ENCODE measurements at regions not wholly inside any gene's neighbourhood (a gene's known extent, or its start where the extent isn't known, plus 50 kb on each side); places are given as distances from the start of the nearest gene placed in this dataset.
"Not testable (repeated sequence)": the region's sequence is repeated elsewhere in the genome, so short reads cannot be mapped to it uniquely, and the experiment has no call there.

DNA sequence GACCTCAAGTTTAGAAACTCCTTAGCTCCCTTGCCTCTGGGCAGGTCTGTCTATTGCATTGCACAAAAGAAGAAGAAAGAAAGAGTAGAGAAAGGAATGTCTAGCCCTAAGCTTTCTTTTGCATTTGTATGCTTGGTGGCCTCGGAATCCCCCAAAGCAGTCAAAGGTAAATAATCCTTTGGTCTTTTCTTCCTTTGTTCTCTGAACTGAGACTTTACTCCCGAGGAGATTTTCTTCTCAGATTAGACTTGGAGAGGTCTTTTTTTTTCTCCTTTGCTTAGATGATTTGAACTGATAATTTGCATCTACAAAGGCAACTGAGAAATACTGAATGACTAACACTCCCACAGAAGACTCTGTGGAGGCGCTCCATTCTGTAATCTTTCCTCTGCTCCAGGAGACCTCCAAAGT lies 93.2 kb downstream of the AKR1D1 start:
- peak; percentile 41 for DNase-seq (ENCODE audit: low spot score)

DNA sequence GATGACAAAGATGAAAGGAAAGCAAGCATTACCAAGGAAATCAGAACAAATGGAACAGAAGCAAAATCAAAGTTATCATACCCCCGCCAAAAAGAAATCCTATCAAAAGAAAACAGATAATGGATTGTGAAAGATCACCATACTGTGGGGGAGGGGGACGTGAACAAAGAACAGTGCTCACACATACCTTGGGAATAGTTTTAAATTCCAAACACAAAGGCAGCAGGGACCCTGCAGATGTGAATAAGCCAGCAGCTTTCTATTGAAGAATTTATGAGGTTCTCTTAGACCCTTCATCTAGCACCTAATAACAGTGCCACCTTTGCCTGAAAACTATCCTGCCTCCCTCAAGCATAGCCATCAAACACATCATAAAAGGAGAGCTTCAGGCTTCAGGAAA lies 94.0 kb downstream of the AKR1D1 start:
- peak; percentile 45 for DNase-seq (ENCODE audit: low spot score)

DNA sequence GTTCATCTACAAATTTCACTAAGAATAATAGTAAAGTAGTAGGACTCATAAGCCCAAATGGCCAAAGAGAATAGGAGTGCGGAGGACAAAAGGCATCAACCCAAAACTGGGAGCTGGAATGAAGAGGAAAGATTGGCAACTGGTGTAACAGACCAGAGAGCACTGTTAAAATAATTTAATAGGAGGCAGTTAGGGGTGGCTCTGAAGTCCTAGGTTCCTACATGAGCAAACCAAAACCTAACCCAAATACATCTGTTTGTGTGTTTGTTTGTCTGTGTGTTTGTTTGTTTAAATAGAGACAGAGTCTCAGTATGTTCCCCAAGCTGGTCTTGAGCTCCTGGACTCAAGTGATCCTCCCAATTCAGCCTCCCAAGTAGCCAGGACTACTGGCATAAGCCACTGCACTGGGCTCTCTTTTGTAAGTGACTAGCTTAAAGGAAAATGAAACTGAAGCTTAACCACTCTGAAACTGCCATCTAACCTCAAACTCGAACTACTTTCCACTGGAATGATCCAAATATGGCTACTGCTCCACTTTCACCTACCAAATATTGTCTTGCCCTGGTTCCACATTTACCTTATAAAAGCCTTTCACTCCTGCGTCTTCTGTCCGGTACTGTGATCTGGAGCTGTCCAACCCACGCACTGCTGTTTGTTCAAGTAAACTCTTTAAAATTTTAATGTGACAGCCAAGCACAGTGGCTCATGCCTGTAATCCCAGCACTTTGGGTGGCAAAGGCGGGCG lies 94.9 kb downstream of the AKR1D1 start:
- no peak for DNase-seq (ENCODE audit: low spot score)

DNA sequence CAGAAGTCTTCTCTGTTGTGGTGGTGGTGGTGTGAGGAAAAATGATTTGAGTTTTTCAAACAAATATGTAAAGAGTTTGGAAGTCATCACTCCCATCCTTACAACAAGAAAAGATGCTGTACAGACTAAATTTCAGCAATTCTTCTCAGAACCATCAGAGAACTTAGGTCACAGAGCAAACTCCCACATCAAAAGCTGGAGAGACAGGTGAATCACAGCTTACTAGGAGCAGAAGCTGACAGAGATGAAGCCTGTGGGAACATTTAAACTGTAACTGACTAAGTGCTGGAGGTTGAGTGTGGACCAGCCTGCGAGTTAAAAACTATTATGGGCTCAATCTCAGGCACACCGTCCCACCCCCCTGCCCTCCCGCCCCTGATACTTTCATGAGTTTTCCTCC lies 97.3 kb downstream of the AKR1D1 start:
- no peak for DNase-seq (ENCODE audit: low spot score)

DNA sequence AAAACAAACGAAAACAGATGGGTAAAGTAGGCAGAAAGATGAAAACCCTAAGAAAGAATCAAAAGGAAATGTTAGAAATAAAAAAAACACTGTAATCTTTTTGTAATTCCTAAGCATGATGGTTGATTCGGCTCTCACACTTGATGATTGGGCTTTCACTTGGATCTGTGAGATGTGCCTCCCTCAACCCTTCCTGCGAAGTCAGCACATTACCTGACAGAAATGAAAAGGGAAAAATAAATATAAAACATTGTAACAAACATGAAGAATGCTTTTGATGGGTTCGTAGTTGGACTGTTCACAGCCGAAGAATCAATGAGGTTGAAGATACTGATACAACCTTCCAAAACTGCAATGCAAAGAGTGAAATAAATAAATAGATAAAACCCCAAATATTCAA lies 99.8 kb downstream of the AKR1D1 start:
- DNase-seq (ENCODE audit: low spot score) = no peak

DNA sequence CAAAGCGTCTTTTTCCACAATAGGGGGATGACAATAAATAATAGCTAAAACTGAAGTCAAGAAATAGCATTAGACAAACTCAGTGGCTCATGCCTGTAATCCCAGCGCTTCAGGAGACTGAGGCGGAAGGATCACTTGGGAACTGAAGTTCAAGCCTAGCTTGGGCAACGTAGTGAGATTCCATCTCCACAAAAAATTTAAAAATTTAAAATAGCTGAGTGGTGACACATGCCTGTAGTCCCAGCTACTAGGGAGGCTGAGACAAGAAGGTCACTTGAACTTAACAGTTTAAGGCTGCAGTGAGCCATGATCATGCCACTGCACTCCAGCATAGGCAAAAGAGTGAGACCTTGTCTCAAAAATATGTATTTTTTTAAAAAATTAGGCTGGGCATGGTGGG lies 107.9 kb downstream of the AKR1D1 start:
- DNase-seq (ENCODE audit: low spot score) = no peak

DNA sequence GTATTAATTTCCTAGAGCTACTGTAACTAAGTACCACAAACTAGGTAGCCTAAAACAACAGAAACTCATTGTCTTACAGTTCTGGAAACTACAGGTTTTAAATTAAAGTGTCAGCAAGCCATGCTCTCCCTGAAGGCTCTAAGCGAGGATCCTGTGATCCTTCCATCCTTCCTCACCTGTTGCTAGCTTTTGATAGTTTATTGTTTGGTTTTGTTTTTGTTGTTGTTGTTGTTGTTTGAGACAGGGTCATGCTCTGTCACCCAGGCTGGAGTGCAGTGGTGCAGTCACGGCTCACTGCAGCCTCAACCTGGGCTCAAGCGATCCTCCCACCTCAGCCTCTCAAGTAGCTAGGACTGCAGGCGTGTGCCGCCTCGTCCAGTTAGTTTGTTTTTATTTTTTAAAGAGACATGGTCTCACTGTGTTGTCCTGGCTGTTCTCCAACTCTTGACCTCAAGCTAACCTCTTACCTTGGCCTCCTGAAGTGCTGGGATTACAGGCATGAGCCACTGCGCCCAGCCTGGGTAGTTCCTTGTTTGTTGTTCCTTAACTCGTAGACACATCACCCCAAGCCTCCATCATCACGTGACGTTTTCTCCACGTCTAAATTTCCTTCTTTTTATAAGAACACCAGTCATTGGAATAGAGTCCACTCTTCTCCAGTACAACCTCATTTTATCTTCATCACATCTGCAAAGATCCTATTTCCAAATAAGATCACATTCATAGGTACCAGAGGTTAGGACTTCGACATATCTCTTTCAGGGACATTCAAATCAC lies 109.1 kb downstream of the AKR1D1 start:
- no peak for DNase-seq (ENCODE audit: low spot score)

DNA sequence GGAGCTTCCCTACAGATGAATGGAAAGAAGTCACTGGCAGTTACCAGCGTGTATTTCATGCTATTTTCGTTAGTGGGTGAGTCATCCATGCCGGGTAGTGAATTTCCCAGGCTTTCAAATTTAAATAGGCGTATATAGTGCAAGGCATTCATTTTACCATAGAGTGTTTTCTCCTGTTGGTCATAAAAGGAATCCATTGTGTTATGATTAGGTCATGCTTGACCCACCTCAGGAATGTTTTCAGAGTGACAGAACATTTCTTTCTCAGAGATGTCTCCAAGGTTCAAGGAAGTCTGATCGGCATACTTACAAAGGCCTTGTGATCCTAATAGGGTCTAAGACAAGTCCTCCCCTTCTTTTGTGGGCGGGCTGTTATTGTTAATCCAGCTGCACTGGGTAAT lies 110.7 kb downstream of the AKR1D1 start:
- DNase-seq (ENCODE audit: low spot score) = peak; percentile 31

DNA sequence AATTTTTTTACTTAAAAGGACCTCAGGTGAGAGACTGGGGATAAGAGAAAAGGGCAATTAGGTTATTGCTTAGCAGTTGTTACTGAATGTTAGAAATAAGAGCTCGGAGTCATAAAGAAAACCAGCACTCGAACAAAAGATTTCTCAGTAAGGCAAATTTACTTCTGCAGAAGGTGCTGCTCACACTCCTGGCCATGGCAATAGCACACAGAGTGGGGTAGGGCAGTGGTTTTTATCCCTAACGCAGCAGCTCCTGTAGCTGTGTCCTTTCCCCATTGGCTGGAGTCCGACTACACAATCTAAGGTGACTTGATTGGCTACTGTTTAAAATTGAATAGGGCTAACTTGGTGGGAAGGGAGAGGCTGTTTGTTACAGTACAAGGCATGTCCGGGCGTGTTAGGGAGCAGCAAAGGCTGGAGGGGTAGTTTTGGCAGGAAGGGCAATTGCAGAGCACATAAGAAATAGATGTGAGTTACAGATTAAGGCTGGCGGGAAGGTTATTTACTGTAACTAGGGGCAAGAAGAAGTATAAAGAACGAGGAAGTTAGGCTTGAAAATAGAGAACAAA lies 112.1 kb downstream of the AKR1D1 start:
- DNase-seq (ENCODE audit: low spot score) = no peak

DNA sequence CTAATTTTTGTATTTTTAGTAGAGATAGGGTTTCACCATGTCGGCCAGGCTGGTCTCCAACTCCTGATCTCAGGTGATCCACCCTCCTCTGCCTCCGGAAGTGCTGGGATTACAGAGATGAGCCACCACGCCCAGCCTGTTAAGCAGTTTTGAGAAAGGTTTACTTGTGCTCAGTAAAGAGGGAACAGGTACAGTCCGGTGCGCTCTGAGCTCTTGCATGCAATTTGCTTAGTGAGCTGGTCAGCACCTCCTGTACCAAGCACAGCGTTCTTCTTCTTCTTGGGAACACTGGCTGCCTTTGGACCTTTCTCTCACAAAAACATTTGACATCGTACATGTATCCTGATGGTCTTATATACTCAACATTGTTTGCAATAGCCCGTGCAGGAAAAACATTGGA lies 118.3 kb downstream of the AKR1D1 start:
- no peak for DNase-seq (ENCODE audit: low spot score)

DNA sequence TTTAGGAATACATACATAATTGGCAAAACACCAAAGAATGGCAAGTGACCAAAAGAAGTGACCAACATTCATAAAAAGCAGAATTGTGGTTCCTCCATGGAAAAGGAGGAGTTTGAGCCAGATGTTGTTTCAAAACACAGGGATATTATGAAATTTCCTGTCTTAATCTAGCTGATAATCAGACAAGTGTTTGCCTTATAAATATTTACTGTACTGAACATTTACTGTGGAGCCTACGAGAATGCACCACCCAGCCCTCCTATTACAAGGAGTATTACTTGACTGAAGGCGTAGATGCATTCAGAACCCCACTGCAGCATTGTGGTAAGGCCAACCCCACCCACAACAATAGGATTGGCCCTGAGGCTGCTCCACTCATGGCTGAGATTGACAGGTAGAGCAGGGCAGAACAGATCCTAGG lies 118.9 kb downstream of the AKR1D1 start:
- peak; percentile 17 for DNase-seq (ENCODE audit: low spot score)

DNA sequence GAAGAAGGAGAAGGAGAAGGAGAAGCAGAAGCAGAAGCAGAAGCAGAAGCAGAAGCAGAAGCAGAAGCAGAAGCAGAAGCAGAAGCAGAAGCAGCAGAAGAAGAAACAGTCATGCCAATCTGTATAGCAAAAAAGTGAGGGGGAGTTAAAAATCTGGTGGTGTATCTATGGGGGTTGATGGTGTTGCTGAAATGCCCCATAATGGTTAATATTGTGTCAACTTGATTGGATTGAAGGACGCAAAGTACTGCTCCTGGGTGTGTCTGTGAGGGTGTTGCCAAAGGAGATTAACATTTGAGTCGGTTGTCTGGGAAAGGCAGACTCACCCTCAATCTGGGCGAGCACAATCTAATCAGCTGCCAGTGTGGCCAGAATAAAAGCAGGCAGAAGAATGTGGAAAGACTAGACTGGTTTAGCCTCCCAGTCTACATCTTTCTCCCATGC lies 120.3 kb downstream of the AKR1D1 start:
- not testable (repeated sequence) for DNase-seq (ENCODE audit: low spot score)

DNA sequence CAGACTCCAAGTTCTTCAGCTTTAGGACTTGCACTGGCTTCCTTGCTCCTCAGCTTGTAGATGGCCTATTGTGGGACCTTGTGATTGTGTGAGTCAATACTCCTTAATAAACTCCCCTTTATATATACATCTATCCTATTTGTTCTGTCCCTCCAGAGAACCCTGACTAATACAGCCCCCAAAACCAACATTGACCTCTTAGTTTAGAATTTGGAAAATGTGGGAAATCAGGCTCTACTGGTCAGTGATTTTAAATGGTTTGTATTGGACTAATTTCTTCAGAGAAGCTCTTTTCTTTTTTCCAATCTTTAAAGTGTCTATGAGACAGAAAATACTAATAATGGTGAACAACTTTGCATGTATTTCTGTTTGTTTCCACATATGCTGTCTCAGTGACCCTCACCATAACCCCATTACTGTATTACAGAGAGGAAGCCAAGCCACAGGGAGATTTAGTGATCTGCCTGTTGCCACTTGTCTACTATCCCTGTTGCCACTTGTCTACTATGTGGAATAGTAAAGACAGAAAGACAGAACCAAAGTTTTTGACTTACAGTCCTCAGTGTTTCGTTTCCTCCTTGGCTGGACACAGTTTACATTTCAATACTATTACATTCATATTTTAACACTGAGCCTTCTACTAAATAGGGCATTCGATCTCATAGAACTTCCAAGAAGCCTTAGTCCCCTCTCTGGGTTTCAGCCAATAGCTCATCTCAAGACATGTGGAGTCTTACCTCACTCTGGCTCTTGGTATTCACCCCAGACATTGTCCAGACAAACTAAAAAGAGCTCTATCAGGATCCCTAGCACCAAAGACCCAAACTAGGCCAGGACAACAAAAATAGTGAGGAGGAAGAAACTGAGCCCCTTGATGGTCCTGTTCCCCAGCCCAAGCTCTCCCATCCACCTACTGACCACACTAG lies 121.0 kb downstream of the AKR1D1 start:
- no peak for DNase-seq (ENCODE audit: low spot score)

DNA sequence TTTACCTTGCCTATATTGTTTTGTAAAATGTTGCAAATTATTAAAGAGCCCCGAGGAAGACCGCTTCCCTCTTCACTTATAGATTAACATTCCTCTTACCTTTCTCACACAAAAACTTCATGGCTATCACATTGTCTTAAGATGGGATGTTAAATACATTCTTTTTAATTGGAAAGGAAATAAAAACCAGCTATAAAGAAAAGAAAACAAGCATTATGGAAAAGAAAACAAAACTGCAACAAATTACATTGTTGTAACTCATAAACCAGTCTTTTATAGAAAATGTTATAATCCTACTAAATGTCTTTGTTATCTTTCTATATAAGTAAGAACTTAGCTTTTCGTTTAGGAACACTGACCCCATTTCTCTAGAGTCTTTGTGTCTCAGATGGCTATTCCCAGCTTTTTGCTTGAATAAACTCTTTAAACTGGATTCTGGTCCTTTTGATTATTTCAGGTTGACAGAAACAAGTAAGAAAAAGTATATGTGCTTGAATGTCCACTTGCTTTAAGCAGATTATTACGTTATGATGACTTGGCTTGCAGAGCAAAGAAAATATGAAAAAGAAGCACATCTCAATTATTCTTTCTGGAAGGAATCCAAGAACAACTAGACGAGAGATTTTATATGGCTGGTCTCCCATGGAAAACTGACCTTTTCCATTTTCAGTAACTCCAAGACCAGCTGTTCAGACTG lies 128.2 kb downstream of the AKR1D1 start:
- DNase-seq (ENCODE audit: low spot score) = no peak

DNA sequence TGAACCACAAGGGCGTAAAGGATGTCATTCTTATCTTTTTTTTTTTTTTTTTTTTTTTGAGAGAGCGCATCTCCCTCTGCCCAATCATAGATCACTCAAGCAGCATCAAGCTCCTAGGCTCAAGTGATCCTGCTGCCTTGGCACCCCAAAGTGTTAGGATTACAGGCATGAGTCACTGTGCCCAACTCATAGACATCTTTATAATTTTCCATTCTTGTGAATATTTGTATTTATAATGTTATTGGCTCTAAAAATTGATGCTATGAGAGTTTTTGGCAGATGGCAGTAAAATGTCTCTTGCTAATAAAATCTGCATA lies 128.7 kb downstream of the AKR1D1 start:
- no peak for DNase-seq (ENCODE audit: low spot score)

DNA sequence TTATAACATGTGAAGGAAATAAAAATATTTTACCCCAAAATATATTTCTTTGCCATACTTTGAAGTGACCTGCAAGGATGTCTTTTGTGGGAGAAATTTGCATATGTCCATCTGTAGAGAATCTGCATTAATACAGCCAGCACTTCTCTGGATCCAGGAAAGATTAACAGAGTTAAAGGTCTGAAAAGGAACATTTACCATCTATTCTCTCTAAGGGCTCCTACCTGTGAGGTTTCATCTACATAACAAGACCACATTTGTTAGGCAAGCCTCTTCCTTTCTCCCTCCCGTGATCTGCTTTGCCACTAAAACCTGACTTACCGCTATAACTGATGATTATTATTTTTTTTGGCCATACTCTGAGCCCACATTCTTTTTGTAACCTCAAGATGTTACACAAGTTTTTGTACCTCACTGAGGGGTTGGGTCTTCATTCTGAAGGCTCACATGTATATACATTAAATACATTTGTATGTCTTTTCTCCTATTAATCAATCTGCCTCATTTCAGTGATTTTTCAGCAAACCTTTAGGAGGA lies 129.4 kb downstream of the AKR1D1 start:
- DNase-seq (ENCODE audit: low spot score) = peak; percentile 15

DNA sequence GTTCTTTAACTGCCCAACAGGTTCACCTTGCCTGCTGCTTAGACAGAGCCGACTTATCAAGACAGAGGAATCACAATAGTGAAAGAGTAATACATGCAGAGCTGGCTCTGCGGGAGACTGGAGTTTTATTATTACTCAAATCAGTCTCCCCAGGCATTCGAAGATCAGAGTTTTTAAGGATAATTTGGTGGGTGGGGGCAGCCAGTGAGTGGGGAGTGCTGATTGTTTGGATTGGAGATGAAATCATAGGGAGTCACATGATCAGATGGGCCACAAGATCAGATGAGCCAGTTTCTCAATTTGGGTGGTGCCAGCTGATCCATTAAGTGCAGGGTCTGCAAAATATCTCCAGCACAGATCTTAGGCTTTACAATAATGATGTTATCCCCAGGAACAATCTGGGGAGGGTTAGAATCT lies 131.3 kb downstream of the AKR1D1 start:
- DNase-seq (ENCODE audit: low spot score) = peak; percentile 14

DNA sequence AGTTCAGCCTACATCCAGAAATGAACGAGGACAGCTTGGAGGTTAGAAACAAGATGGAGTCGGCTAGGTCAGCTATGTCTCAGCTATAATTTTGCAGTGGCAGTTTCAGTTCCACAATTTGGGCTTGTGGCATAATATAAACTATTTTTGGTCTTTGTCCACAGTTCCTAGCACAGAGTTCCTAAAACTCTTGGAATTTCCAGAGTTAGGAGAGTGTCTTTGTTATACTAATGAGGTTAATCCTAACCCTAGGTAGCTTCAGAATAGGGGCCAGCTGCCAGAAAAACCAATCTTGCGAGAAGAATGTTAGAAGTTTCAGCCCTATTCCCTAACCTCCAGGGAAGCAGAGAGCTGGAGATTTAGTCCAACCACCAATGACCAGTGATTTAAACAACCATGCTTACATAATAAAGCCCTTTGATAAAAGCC lies 131.9 kb downstream of the AKR1D1 start:
- peak; percentile 37 for DNase-seq (ENCODE audit: low spot score)

DNA sequence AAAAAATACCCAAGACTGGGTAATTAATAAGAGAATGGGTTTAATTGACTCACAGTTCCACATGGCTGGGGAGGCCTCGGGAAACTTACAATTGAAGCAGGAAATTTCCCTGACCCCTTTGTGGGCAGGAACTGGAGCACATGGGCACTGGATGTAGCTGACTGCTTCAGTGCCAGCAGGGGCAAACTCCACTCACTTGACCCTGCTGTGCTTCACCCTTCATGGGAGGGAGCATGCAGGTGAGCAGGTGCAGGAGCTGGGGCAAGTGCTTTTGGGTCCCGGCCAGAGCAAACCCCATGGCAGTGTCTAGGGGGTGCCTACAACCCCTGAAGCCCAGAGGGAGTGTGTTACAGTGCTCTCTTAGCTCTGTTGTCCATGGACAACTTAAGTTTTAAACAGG lies 132.6 kb downstream of the AKR1D1 start:
- no peak for DNase-seq (ENCODE audit: low spot score)

DNA sequence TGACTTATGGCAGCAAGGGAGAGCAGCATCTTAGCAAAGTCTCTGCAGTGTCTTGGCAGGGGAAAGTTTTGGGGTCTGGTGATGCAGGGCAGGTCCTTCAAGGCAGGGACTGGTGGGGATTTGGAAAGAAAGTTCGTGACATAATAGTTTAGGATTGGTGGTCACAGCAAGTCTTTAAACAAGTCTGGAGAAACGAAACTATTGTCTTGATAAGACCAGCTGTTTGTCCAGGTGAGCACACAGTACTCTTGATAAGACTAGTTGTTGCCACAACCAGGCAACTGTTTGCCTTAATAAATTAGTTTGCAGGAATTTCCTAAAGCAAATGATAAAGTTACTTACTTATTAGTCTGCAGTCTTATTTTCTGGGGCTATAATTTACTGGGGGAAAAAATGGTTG lies 136.1 kb downstream of the AKR1D1 start:
- no peak for DNase-seq (ENCODE audit: low spot score)

DNA sequence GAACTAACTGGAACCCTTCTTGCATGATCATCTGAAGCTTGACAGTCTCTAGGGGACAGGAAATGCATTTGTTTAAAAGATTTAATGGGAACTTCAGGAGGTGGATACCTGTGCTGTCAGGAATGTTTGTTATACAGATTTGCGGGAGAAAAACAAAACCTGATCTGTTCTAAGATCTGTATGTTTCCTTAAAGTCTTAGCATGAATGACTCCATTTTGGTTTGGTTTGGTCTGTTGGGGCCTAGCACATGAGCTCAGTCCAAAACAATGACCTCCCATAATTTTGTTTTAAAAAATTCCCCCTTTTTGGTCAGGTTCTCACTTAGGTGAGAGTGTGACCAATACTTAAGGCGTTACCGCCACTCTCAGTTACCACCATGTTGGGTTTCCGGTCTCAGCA lies 138.7 kb downstream of the AKR1D1 start:
- no peak for DNase-seq (ENCODE audit: low spot score)
